C4-2B (cell line): ENCODE measurements at regions not wholly inside any gene's neighbourhood (a gene's known extent, or its start where the extent isn't known, plus 50 kb on each side); places are given as distances from the start of the nearest gene placed in this dataset.

Experiments used
- H3K27ac ChIP-seq: fragments of 450-650 bp; 2 replicates; pipeline ENCODE4 v1.5.1; 2017
- ZFX ChIP-seq: fragments of 450-650 bp; IDR thresholded peaks from 2 replicates; pipeline ENCODE4 v1.6.1; 2017
- TF ChIP-seq, protein P1 (sequence below): fragments of 450-650 bp; conservative IDR thresholded peaks from 2 replicates; pipeline ENCODE4 v1.5.1; 2017; ENCODE audit warnings: mild to moderate bottlenecking

DNA sequence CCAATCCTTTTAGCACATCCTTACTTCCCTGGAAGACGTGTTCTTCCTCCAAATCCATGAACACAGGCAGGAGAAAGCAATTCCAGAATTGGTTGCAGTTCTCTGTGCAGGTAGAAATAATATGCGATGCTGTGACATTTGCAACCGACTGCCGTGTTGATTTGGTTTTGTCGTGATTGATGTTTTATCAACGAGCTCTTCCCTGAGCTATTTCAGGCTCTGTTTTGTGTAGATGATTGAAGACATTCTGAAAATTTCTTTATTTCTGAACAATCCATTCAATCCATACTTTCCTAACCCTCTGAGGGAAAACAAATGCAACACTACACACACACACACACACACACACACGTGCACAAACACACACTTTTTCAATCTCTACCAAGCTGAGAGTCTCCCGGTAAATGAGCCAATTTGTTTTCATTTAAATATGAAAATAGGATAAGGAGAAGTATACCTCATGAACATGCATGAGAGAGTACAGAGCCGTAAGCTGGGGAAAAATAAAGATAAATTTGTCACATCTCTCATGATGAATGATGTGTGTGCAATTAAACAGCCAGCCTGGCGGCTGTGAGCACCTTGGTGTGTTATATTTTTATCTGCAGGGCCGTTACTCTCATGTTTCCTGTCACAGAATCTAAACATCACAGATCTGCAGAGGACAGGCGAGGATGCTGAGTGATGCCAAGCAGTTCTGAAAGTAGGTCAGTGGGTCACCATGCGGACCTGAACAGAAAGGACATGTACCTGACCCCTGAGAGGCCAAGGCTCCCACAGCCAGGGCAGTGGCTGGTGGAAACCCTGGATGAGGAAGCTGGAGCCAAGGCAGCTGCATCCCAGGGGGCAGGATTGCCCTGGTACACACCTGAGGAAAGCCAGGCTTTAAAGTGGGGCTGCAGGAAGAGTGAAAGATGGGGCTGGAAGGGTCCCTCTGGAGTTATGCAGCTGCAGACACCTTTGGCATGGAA, 64.8 kb downstream of the PDCL3 start:
- no peak for TF ChIP-seq ZFX
- TF ChIP-seq, protein P1, sequence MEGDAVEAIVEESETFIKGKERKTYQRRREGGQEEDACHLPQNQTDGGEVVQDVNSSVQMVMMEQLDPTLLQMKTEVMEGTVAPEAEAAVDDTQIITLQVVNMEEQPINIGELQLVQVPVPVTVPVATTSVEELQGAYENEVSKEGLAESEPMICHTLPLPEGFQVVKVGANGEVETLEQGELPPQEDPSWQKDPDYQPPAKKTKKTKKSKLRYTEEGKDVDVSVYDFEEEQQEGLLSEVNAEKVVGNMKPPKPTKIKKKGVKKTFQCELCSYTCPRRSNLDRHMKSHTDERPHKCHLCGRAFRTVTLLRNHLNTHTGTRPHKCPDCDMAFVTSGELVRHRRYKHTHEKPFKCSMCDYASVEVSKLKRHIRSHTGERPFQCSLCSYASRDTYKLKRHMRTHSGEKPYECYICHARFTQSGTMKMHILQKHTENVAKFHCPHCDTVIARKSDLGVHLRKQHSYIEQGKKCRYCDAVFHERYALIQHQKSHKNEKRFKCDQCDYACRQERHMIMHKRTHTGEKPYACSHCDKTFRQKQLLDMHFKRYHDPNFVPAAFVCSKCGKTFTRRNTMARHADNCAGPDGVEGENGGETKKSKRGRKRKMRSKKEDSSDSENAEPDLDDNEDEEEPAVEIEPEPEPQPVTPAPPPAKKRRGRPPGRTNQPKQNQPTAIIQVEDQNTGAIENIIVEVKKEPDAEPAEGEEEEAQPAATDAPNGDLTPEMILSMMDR = no peak
- H3K27ac ChIP-seq = no peak overlapping the region

DNA sequence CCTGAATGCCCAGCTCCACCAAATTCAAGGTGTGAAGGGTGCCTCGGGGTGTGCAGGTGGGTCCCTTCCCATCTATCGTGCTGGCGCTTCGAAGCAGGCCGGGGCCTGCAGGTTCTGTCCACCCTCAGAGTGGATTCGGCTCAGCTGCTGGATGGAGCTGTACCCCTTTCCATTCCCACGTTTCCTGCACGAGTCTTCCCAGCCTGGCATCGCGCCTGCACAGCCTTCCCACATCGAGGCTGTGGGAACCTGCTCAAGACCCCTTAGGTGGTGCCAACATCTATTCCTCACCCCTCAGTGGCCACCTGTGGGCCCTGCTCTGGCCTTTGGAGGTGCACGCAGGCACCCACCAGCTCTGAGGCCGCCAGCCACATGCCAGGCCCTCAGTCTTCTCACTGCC, 65.7 kb downstream of the PDCL3 start:
- TF ChIP-seq, protein P1 = no peak
- TF ChIP-seq ZFX = no peak
- no peak overlapping the region for H3K27ac ChIP-seq

DNA sequence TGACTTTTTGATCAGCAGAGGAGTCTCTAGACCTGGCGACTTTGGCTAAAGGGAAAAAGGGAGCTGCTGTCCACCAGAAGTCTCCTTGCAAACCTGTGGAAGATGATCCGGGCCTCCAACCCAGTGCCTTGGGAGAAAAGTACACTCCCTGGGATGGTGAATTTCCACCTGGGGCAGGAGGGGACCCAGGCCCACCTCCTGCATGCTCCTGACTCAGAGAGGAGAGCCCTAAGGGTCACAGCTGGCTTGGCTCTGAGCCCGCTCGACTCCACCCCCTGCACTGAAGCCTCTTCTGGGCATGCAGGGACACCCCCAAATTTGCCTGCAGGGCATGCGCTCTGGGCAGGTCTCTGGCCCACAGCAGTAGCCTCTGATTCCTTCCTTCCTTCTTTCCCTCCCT, 66.5 kb downstream of the PDCL3 start:
- TF ChIP-seq, protein P1 = no peak
- H3K27ac ChIP-seq = no peak overlapping the region

DNA sequence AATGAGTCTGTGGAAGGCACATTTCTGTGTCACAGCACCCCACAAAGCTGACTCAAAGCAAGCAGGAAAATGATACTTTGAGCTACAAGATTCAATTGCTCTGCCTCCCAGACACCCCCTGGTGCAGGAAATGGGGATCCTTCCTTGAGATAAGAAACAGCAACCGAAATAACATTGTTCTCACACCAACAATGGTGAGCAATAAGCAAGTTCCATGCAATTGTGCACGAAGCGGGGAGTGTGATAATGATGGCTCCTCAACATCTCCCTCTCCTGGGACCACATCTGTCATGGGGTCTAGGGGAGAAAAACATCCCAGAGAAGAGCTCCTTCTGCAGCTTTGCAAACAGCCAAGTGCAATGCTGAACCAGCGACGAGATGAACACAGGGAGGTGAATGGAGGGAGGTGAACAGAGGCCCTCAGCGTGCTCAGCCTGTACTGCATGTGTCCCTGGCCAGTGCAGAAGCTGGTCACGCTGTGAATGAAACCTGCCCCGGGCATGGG, 67.7 kb downstream of the PDCL3 start:
- TF ChIP-seq, protein P1 = no peak
- no peak for TF ChIP-seq ZFX
- H3K27ac ChIP-seq = no peak overlapping the region

DNA sequence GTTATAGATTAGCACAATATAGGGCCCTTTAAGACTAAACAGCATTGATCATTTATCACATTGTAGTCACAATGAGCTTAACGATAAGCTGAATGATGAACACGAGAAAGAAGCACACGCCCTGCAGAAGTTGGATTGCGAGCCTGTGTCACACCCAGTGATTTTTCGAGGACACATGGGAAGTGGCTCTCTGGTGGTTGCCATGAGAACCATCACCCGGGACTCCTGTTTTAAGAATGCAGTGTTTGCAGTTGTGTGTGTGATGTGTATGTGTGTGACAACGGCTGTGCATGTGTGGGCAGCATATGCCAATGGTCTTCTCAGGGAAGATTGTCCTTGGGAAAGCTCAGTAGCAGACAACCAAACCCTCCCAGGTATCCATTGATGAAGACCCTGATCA, 69.2 kb downstream of the PDCL3 start:
- TF ChIP-seq ZFX = no peak
- TF ChIP-seq, protein P1 = no peak

DNA sequence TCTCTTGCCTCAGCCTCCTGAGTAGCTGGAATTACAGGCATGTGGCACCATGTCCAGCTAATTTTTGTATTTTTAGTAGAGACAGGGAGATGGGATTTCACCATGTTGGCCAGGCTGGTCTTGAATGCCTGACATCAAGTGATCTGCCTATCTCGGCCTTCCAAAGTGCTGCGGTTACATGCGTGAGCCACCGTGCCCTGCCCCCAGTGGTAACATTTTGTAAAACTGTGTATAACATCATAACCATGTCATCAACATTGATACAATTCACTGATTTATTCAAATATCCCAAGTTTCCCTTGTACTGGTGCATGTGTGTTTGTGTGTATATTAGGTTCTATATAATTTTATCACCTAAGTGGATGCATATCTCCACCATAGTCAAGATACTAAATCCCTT, 70.0 kb downstream of the PDCL3 start:
- no peak overlapping the region for H3K27ac ChIP-seq
- TF ChIP-seq, protein P1 = no peak; the same call in 1 of the 2 replicates
- no peak for TF ChIP-seq ZFX

More for the DNA sequence above, 69.2 kb downstream of the PDCL3 start:
- no peak overlapping the region for H3K27ac ChIP-seq
